MCF 10A (cell line): ENCODE measurements at regions not wholly inside any gene's neighbourhood (a gene's known extent, or its start where the extent isn't known, plus 50 kb on each side); places are given as distances from the start of the nearest gene placed in this dataset.
A peak's percentile ranks its signal among the peaks of the same experiment; 100 is the strongest.

Source experiments
- BruUV-seq: library from RNA; stranded (reverse); fragments of 400-500 nt; replicated peaks from 2 replicates; lab custom pipeline; 2021; lab: Mats Ljungman, UMichigan
- CTCF ChIA-PET: fragments of 300-600 bp; sonication (Branson Sonifier 250); formaldehyde crosslinking; extraction: SDS; loops from one replicate; lab custom pipeline; 2021; ENCODE audit warnings: antibody characterized with exemption, inconsistent platforms; lab: Yijun Ruan, JAX
- POLR2A ChIA-PET: fragments of 300-600, 350-650 bp; sonication (Branson Sonifier 250); formaldehyde crosslinking; extraction: SDS; loops from one replicate; lab custom pipeline; 2020; ENCODE audit warnings: antibody characterized with exemption, inconsistent platforms; lab: Yijun Ruan, JAX
- DNase-seq: peaks from one replicate; pipeline ENCODE4 v3.0.0-alpha.2; 2018; ENCODE audit not compliant: unreplicated experiment
- H3K27ac Mint-ChIP-seq: one replicate; pipeline ENCODE4 v1.8.0; 2022; ENCODE audit warnings: mild to moderate bottlenecking, low read depth, mixed read lengths; ENCODE audit not compliant: unreplicated experiment
- H3K27me3 Mint-ChIP-seq: one replicate; pipeline ENCODE4 v1.8.0; 2022; ENCODE audit warnings: mixed read lengths; ENCODE audit not compliant: insufficient read depth, unreplicated experiment
- H3K36me3 Mint-ChIP-seq: one replicate; pipeline ENCODE4 v1.8.0; 2022; ENCODE audit warnings: mild to moderate bottlenecking, moderate library complexity, mixed read lengths; ENCODE audit not compliant: insufficient read depth, unreplicated experiment
- H3K4me1 Mint-ChIP-seq: one replicate; pipeline ENCODE4 v1.8.0; 2022; ENCODE audit warnings: mixed read lengths; ENCODE audit not compliant: insufficient read depth, unreplicated experiment
- H3K4me3 Mint-ChIP-seq: one replicate; pipeline ENCODE4 v1.8.0; 2022; ENCODE audit warnings: mild to moderate bottlenecking, moderate library complexity, mixed read lengths; ENCODE audit not compliant: unreplicated experiment
- H3K9me3 Mint-ChIP-seq: one replicate; pipeline ENCODE4 v1.8.0; 2022; ENCODE audit warnings: mixed read lengths; ENCODE audit not compliant: unreplicated experiment
- intact Hi-C: fragments of 100-400 bp; cut with micrococcal nuclease; formaldehyde crosslinking; loops from 2 replicates; pipeline ENCODE4 v1.14.1; 2022
- TF ChIP-seq, protein P1 (sequence below): fragments of 200-600 bp; IDR thresholded peaks from one replicate; pipeline ENCODE4 v1.8.0; 2022; ENCODE audit warnings: antibody characterized with exemption, mild to moderate bottlenecking; ENCODE audit not compliant: unreplicated experiment

GRCh38 chr16:85345129-85345639, 232.9 kb upstream of the CIBAR2 start:
- Mint-ChIP-seq H3K4me1 (peaks cover 7% of the 10 kb centered on the region), H3K4me3 (no peak overlapping the region), H3K36me3 (no peaks in the 10 kb centered on the region), H3K27ac (no peak overlapping the region), H3K27me3 (no peaks in the 10 kb centered on the region), H3K9me3 (peaks cover 14% of the 10 kb centered on the region)
- CTCF ChIA-PET = interaction anchor here (0.6 to 1.2 kb wide), 3 partner anchors 11 to 82 kb away, joined by 4 read pairs; no protein-coding TSS in a partner anchor
- TF ChIP-seq, protein P1, sequence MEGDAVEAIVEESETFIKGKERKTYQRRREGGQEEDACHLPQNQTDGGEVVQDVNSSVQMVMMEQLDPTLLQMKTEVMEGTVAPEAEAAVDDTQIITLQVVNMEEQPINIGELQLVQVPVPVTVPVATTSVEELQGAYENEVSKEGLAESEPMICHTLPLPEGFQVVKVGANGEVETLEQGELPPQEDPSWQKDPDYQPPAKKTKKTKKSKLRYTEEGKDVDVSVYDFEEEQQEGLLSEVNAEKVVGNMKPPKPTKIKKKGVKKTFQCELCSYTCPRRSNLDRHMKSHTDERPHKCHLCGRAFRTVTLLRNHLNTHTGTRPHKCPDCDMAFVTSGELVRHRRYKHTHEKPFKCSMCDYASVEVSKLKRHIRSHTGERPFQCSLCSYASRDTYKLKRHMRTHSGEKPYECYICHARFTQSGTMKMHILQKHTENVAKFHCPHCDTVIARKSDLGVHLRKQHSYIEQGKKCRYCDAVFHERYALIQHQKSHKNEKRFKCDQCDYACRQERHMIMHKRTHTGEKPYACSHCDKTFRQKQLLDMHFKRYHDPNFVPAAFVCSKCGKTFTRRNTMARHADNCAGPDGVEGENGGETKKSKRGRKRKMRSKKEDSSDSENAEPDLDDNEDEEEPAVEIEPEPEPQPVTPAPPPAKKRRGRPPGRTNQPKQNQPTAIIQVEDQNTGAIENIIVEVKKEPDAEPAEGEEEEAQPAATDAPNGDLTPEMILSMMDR = no peak
- POLR2A ChIA-PET = no interaction called here
- intact Hi-C loops = no loop called here
- no peak for DNase-seq
- no TSS peak for BruUV-seq

DNA sequence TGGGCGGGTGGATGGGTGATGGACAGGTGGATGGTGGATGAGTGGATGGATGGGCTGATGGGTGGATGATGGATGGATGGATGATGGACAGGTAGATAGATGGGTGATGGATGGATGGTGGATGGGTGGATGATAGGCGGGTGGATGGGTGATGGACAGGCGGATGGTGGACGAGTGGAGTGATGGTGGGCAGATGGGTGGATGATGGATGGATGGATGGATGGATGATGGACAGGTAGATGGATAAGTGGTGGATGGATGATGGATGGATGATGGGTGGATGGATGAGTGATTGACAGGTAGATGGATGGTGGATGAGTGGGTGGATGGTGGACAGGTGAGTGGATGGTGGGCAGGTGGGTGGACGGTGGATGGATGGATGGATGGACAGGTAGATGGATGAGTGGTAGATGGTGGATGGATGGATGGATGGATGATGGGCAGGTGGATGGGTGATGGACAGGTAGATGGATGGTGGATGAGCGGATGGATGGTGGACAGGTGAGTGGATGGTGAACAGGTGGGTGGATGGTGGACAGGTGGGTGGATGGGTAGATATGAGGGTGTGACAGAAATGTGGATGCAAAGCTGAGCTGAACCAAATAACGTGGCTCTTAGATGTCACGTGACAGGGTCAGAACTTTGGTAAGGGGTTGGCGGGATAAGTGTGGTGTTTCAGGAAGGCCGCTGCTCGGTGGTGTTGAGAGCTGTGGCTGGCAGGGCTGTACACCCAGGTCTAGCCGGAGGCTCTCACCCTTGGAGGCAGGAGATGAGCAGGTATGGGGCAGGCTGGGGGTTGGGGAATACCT, 234.3 kb upstream of the CIBAR2 start:
- TF ChIP-seq, protein P1 = no peak
- no peak for DNase-seq
- no peak overlapping the region for H3K4me3 Mint-ChIP-seq
- intact Hi-C loops = no loop called here
- BruUV-seq = no TSS peak
- ChIA-PET POLR2A (interaction anchor here (0.5 kb wide), 1 partner anchor 266 kb away, joined by 3 read pairs; no protein-coding TSS in a partner anchor), CTCF (interaction anchor here (1.9 kb wide), 1 partner anchor 25 kb away, joined by 8 read pairs; no protein-coding TSS in a partner anchor)
- H3K4me1 Mint-ChIP-seq = peaks cover 20% of the 10 kb centered on the region
- H3K36me3 Mint-ChIP-seq = no peaks in the 10 kb centered on the region
- no peaks in the 10 kb centered on the region for H3K27me3 Mint-ChIP-seq
- H3K27ac Mint-ChIP-seq = no peak overlapping the region
- peaks cover 14% of the 10 kb centered on the region for H3K9me3 Mint-ChIP-seq

- peak; percentile 77 for DNase-seq
- no peaks in the 10 kb centered on the region for H3K27me3 Mint-ChIP-seq
- no peak overlapping the region for H3K4me3 Mint-ChIP-seq
- intact Hi-C loops = no loop called here
- no peaks in the 10 kb centered on the region for H3K36me3 Mint-ChIP-seq
- TF ChIP-seq, protein P1 = peak; percentile 62
- CTCF ChIA-PET = interaction anchor here (0.6 to 1.9 kb wide), 3 partner anchors 24 to 1165 kb away, joined by 3 to 8 read pairs (median 5); no protein-coding TSS in a partner anchor
- POLR2A ChIA-PET = interaction anchor here (0.5 to 1.1 kb wide), 3 partner anchors 210 to 265 kb away, joined by 3 read pairs; no protein-coding TSS in a partner anchor
- H3K27ac Mint-ChIP-seq = no peak overlapping the region
- H3K4me1 Mint-ChIP-seq = peaks cover 20% of the 10 kb centered on the region
- H3K9me3 Mint-ChIP-seq = peaks cover 14% of the 10 kb centered on the region
- no TSS peak for BruUV-seq
Observed at GRCh38 chr16:85347213-85347591, 234.9 kb upstream of the CIBAR2 start.
